NCI-H774 (cell line): ENCODE measurements at regions not wholly inside any gene's neighbourhood (a gene's known extent, or its start where the extent isn't known, plus 50 kb on each side); places are given as distances from the start of the nearest gene placed in this dataset.

Experiments used
- DNase-seq: peaks from one replicate; lab custom pipeline; 2025; lab: John Stamatoyannopoulos, UW

GRCh38 chr5:165290535-165290934 lies 1785.1 kb downstream of the MAT2B start:
- DNase-seq = no peak

GRCh38 chr5:165296401-165297130 lies 1791.1 kb downstream of the MAT2B start:
- no peak for DNase-seq

- no peak for DNase-seq
Observed at GRCh38 chr5:165304193-165304827, 1798.9 kb downstream of the MAT2B start.

- no peak for DNase-seq
Observed at GRCh38 chr5:165305596-165305995, 1800.2 kb downstream of the MAT2B start.

GRCh38 chr5:165309446-165309845 lies 1804.0 kb downstream of the MAT2B start:
- DNase-seq = no peak

GRCh38 chr5:165310031-165310430 lies 1804.6 kb downstream of the MAT2B start:
- no peak for DNase-seq

- no peak for DNase-seq
Observed at GRCh38 chr5:165321912-165322311, 1816.5 kb downstream of the MAT2B start.

GRCh38 chr5:165325221-165325620 lies 1819.8 kb downstream of the MAT2B start:
- no peak for DNase-seq

- DNase-seq = no peak
Observed at GRCh38 chr5:165327631-165328030, 1822.2 kb downstream of the MAT2B start.

GRCh38 chr5:165328846-165329245 lies 1823.4 kb downstream of the MAT2B start:
- DNase-seq = no peak

GRCh38 chr5:165333623-165334022 lies 1828.2 kb downstream of the MAT2B start:
- no peak for DNase-seq

- no peak for DNase-seq
Observed at GRCh38 chr5:165334201-165334600, 1828.8 kb downstream of the MAT2B start.

GRCh38 chr5:165349735-165350134 lies 1844.3 kb downstream of the MAT2B start:
- no peak for DNase-seq

- no peak for DNase-seq
Observed at GRCh38 chr5:165351342-165351741, 1845.9 kb downstream of the MAT2B start.

- no peak for DNase-seq
Observed at GRCh38 chr5:165360366-165360765, 1854.9 kb downstream of the MAT2B start.

GRCh38 chr5:165360784-165361542 lies 1855.5 kb downstream of the MAT2B start:
- no peak for DNase-seq

- no peak for DNase-seq
Observed at GRCh38 chr5:165370233-165370632, 1864.8 kb downstream of the MAT2B start.

- DNase-seq = no peak
Observed at GRCh38 chr5:165370794-165371193, 1865.4 kb downstream of the MAT2B start.

GRCh38 chr5:165375201-165375600 lies 1869.8 kb downstream of the MAT2B start:
- DNase-seq = no peak

GRCh38 chr5:165393839-165394238 lies 1888.4 kb downstream of the MAT2B start:
- DNase-seq = no peak

- no peak for DNase-seq
Observed at GRCh38 chr5:165397516-165397915, 1892.1 kb downstream of the MAT2B start.

- DNase-seq = no peak
Observed at GRCh38 chr5:165400086-165400485, 1894.7 kb downstream of the MAT2B start.

GRCh38 chr5:165404917-165405316 lies 1899.5 kb downstream of the MAT2B start:
- no peak for DNase-seq
